Lung (tissue), 11 donors: ENCODE measurements at regions not wholly inside any gene's neighbourhood (a gene's known extent, or its start where the extent isn't known, plus 50 kb on each side); places are given as distances from the start of the nearest gene placed in this dataset.
"Not testable (repeated sequence)": the region's sequence is repeated elsewhere in the genome, so short reads cannot be mapped to it uniquely, and the experiment has no call there.

Source experiments
- ATAC-seq: fragments of 200-7000 bp; cut with Tn5 transposase; one replicate; pipeline ENCODE4 v1.9.1; 2020; ENCODE audit warnings: moderate number of reproducible peaks; ENCODE audit not compliant: insufficient read depth, low FRiP score
- DNase-seq, 3 donors: peaks; one replicate each; pipeline ENCODE4 v3.0.0-alpha.2; 2013 to 2017
- H3K27ac ChIP-seq, 2 donors: one replicate each; pipeline ENCODE4 v1.5.1; 2013; ENCODE audit warnings: mild to moderate bottlenecking in 2 of 2, moderate library complexity in 2 of 2, control low read depth in 1 of 2, inconsistent platforms in 1 of 2, low read depth in 1 of 2, low read length in 1 of 2
- H3K27me3 ChIP-seq, 3 donors: one replicate each; pipeline ENCODE4 v1.5.1; 2013; ENCODE audit warnings: low read length in 2 of 3; ENCODE audit not compliant: control insufficient read depth in 3 of 3, insufficient read depth in 3 of 3
- H3K36me3 ChIP-seq, 4 donors: one replicate each; pipeline ENCODE4 v1.5.1; 2013; ENCODE audit warnings: low read length in 4 of 4, mild to moderate bottlenecking in 1 of 4, moderate library complexity in 1 of 4; ENCODE audit not compliant: control insufficient read depth in 4 of 4, insufficient read depth in 4 of 4
- H3K4me1 ChIP-seq, 5 donors: one replicate each; pipeline ENCODE4 v1.5.1; 2013; ENCODE audit warnings: low read length in 5 of 5, mild to moderate bottlenecking in 2 of 5, moderate library complexity in 1 of 5; ENCODE audit not compliant: control insufficient read depth in 5 of 5, insufficient read depth in 5 of 5
- H3K4me3 ChIP-seq: one replicate; pipeline ENCODE4 v1.5.1; 2013; ENCODE audit warnings: mild to moderate bottlenecking, control low read depth, moderate library complexity
- H3K9ac ChIP-seq, 2 donors: one replicate each; pipeline ENCODE4 v1.5.1; 2013; ENCODE audit warnings: low read length in 2 of 2, control low read depth in 1 of 2; ENCODE audit not compliant: insufficient read depth in 1 of 2
- H3K9me3 ChIP-seq, 4 donors: one replicate each; pipeline ENCODE4 v1.5.1; 2013; ENCODE audit warnings: low read length in 3 of 4, mild to moderate bottlenecking in 1 of 4, moderate library complexity in 1 of 4; ENCODE audit not compliant: control insufficient read depth in 4 of 4, insufficient read depth in 3 of 4
- CTCF ChIP-seq: IDR thresholded peaks from 2 replicates; pipeline ENCODE4 v1.5.1; 2012; ENCODE audit warnings: mild to moderate bottlenecking; ENCODE audit errors: control extremely low read depth, extremely low read depth
- WGBS, 2 donors: extraction: QIAGEN DNeasy Blood & Tissue Kit; methylation state at CpG; one replicate each; pipeline ENCODE4 v1.1.7; 2013; 5-methylcytosine and 5-hydroxymethylcytosine counted together
- donor health status: control.
- donor health status: control.
- donor health status: Bipolar disorder and iron deficiency.
- donor health status: healthy.
- donor health status: DM: yes; HTN: yes; CAD: no.

- no peak overlapping the region for H3K9ac ChIP-seq
- DNase-seq (no peak), ATAC-seq (no peak)
- no peak for TF ChIP-seq CTCF
- H3K4me1 ChIP-seq: no peaks in the 10 kb centered on the region
- WGBS, 2 donors: 72 to 79% methylated on average over 2 of the region's 2 CpGs
- H3K4me3 ChIP-seq: no peak overlapping the region
- H3K9me3 ChIP-seq: no peaks in the 10 kb centered on the region
- no peak overlapping the region for H3K27ac ChIP-seq
- no peaks in the 10 kb centered on the region for H3K36me3 ChIP-seq
- H3K27me3 ChIP-seq: no peaks in the 10 kb centered on the region
These were observed 366.0 kb downstream of the RAB38 start for GRCh38 chr11:87809256-87809655.

GRCh38 chr11:87804176-87804575, 371.1 kb downstream of the RAB38 start:
- no peak for DNase-seq
- H3K9ac ChIP-seq: no peak overlapping the region
- H3K4me3 ChIP-seq: no peak overlapping the region
- no peak for ATAC-seq
- no peaks in the 10 kb centered on the region for H3K4me1 ChIP-seq
- no peak for TF ChIP-seq CTCF
- peaks cover 0 to 2% (median 0%) of the 10 kb centered on the region in 4 donors for H3K9me3 ChIP-seq
- H3K27ac ChIP-seq: no peak overlapping the region
- no peaks in the 10 kb centered on the region for H3K36me3 ChIP-seq
- H3K27me3 ChIP-seq: no peaks in the 10 kb centered on the region

GRCh38 chr11:87803748-87804147, 371.5 kb downstream of the RAB38 start:
- Histone ChIP-seq H3K36me3 (no peaks in the 10 kb centered on the region), H3K9ac (no peak overlapping the region), H3K27ac (no peak overlapping the region), H3K27me3 (no peaks in the 10 kb centered on the region), H3K4me3 (no peak overlapping the region), H3K9me3 (peaks cover 0 to 2% (median 0%) of the 10 kb centered on the region in 4 donors), H3K4me1 (no peaks in the 10 kb centered on the region)
- DNase-seq (no peak), ATAC-seq (no peak)
- no peak for TF ChIP-seq CTCF
- 80 to 83% methylated on average over 3 of the region's 3 CpGs for WGBS, 2 donors

GRCh38 chr11:87784862-87785261, 390.4 kb downstream of the RAB38 start:
- H3K4me3 ChIP-seq, ATAC-seq, H3K9me3 ChIP-seq, H3K36me3 ChIP-seq, H3K9ac ChIP-seq, H3K27me3 ChIP-seq, H3K27ac ChIP-seq, H3K4me1 ChIP-seq, DNase-seq: not testable (repeated sequence)
- WGBS, 2 donors: 87% methylated on average over 7 of the region's 7 CpGs
